Ascending aorta (tissue), 2 donors: ENCODE measurements at regions not wholly inside any gene's neighbourhood (a gene's known extent, or its start where the extent isn't known, plus 50 kb on each side); places are given as distances from the start of the nearest gene placed in this dataset.

Experiments
- DNase-seq, 2 donors: peaks; one replicate each; pipeline ENCODE4 v3.0.0-alpha.2; 2019; ENCODE audit warnings: low spot score in 2 of 2
- H3K27ac ChIP-seq, 2 donors: fragments of 200-600 bp; sonication (generic); one replicate each; pipeline ENCODE4 v1.5.1; 2016 to 2017; ENCODE audit warnings: mild to moderate bottlenecking in 1 of 2
- H3K27me3 ChIP-seq: fragments of 200-600 bp; sonication (generic); one replicate; pipeline ENCODE4 v1.5.1; 2017
- H3K36me3 ChIP-seq, 2 donors: fragments of 200-600 bp; sonication (generic); one replicate each; pipeline ENCODE4 v1.5.1; 2016
- H3K4me1 ChIP-seq, 2 donors: fragments of 200-600 bp; sonication (generic); one replicate each; pipeline ENCODE4 v1.5.1; 2016 to 2017; ENCODE audit warnings: mild to moderate bottlenecking in 1 of 2
- H3K4me3 ChIP-seq, 2 donors: fragments of 200-600 bp; sonication (generic); one replicate each; pipeline ENCODE4 v1.5.1; 2016 to 2017; ENCODE audit warnings: mild to moderate bottlenecking in 1 of 2
- H3K9me3 ChIP-seq, 2 donors: fragments of 200-600 bp; sonication (generic); one replicate each; pipeline ENCODE4 v1.5.1; 2016
- intact Hi-C: fragments of 100-400 bp; cut with DNase I; formaldehyde crosslinking; loops from one replicate; pipeline ENCODE4 v1.15.1; 2023
- TF ChIP-seq, protein P1 (sequence below), 3 experiments: fragments of 200-600 bp in 2 of 3; fragments of 450-650 bp in 1 of 3; sonication (generic) in 2 of 3; IDR thresholded peaks; one replicate each; pipeline ENCODE4 v1.5.1; 2016 to 2019; ENCODE audit warnings: antibody characterized with exemption in 3 of 3, mild to moderate bottlenecking in 1 of 3, moderate library complexity in 1 of 3

- no peak for DNase-seq
- H3K9me3 ChIP-seq = no peaks in the 10 kb centered on the region
- H3K27ac ChIP-seq = peak overlapping the region in 1 of 2 donors; percentile 35
- peaks cover 0 to 27% of the 10 kb centered on the region in 2 donors for H3K4me1 ChIP-seq
- intact Hi-C loops = no loop called here
- peaks cover 0 to 4% of the 10 kb centered on the region in 2 donors for H3K36me3 ChIP-seq
- TF ChIP-seq, protein P1, sequence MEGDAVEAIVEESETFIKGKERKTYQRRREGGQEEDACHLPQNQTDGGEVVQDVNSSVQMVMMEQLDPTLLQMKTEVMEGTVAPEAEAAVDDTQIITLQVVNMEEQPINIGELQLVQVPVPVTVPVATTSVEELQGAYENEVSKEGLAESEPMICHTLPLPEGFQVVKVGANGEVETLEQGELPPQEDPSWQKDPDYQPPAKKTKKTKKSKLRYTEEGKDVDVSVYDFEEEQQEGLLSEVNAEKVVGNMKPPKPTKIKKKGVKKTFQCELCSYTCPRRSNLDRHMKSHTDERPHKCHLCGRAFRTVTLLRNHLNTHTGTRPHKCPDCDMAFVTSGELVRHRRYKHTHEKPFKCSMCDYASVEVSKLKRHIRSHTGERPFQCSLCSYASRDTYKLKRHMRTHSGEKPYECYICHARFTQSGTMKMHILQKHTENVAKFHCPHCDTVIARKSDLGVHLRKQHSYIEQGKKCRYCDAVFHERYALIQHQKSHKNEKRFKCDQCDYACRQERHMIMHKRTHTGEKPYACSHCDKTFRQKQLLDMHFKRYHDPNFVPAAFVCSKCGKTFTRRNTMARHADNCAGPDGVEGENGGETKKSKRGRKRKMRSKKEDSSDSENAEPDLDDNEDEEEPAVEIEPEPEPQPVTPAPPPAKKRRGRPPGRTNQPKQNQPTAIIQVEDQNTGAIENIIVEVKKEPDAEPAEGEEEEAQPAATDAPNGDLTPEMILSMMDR (IDR thresholded peaks at IDR 0.05) = no peak
- H3K27me3 ChIP-seq = no peaks in the 10 kb centered on the region
- H3K4me3 ChIP-seq = no peak overlapping the region
These were observed 75.4 kb upstream of the SVIL start for GRCh38 chr10:29710128-29710527.

- intact Hi-C loops = no loop called here
- Histone ChIP-seq H3K4me3 (no peak overlapping the region), H3K36me3 (peaks cover 0 to 4% of the 10 kb centered on the region in 2 donors), H3K27me3 (no peaks in the 10 kb centered on the region), H3K27ac (peak overlapping the region; percentile 26 to 35), H3K9me3 (no peaks in the 10 kb centered on the region), H3K4me1 (peaks cover 0 to 21% of the 10 kb centered on the region in 2 donors)
- no peak for DNase-seq
- TF ChIP-seq, protein P1 (IDR thresholded peaks at IDR 0.05) = no peak
These were observed 74.8 kb upstream of the SVIL start for GRCh38 chr10:29709484-29710002.

DNA sequence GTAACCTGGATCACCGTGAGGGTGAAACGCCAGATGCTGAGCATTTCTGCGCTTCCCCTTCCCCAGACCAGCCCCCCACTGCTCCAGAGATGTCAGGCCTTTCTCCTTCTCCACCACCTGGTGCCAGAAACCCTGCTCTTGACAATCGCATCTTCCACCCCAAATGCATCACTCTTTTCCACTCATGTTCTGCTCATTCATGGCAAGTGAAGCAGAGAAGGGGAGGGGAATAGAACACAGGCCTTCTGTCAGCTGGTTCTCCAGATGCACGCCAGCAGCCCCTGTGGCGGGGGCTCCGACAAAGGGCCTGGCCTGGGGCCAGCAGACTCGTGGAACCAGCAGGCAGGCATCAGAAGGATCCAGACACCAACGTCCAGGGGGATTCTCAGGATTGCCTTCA is 68.5 kb upstream of the SVIL start:
- Histone ChIP-seq H3K36me3 (no peaks in the 10 kb centered on the region), H3K4me1 (peaks cover 4 to 30% of the 10 kb centered on the region in 2 donors), H3K9me3 (no peaks in the 10 kb centered on the region), H3K27ac (peak overlapping the region; percentile 66 to 69), H3K4me3 (no peak overlapping the region), H3K27me3 (no peaks in the 10 kb centered on the region)
- intact Hi-C loops = no loop called here
- no peak for DNase-seq
- TF ChIP-seq, protein P1 (IDR thresholded peaks at IDR 0.05) = no peak

DNA sequence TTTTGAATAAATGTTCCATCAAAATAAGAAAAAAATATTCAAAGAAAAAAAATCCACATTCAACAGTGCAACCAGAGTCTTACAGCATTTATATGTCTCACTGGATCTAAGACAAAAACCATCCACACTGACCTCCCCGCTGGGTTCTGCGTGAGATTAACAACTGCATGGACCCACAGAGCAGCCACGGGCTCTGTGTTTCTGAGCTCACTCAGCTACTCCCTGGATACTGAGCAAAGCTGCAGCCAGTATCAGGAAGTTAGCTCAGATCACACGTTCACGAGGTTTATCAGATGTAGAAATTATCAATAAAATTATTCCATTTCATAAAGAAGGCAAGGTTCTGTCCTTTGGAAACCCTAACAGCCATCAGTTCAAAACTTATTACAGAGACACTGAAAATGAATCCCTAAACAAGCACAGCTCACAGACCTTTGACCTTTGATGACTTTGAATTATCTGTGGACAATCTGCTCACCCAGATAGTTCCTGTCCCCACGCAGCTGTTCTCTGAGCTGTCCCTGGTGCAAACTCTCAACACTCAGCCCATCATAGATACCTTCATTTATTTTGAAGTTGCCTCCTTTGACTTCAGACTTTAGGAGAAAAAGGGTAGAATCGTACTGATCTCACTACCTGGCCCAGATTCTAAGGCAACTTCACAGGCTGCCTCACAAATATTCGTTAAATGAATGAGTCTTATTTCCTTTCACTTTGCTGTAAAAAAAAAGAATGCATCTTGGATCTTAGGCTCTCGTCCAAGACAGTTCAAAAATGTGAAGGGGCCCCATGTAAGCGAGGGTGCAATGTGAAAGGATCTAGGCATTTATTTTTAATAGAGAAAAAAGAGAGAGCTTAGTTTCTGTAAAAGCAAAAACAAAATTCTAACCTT is 67.7 kb upstream of the SVIL start:
- no peaks in the 10 kb centered on the region for H3K27me3 ChIP-seq
- peak overlapping the region; percentile 66 to 69 for H3K27ac ChIP-seq
- intact Hi-C loops = no loop called here
- H3K4me3 ChIP-seq = peak overlapping the region in 1 of 2 donors; percentile 19
- no peak for DNase-seq
- TF ChIP-seq, protein P1 (IDR thresholded peaks at IDR 0.05) = no peak
- H3K9me3 ChIP-seq = no peaks in the 10 kb centered on the region
- H3K4me1 ChIP-seq = peaks cover 4 to 30% of the 10 kb centered on the region in 2 donors
- no peaks in the 10 kb centered on the region for H3K36me3 ChIP-seq

- no peak for DNase-seq
- Histone ChIP-seq H3K4me1 (peaks cover 4 to 30% of the 10 kb centered on the region in 2 donors), H3K4me3 (no peak overlapping the region), H3K27ac (no peak overlapping the region), H3K27me3 (no peaks in the 10 kb centered on the region), H3K36me3 (no peaks in the 10 kb centered on the region), H3K9me3 (no peaks in the 10 kb centered on the region)
- TF ChIP-seq, protein P1 (IDR thresholded peaks at IDR 0.05) = no peak
- intact Hi-C loops = no loop called here
These were observed 66.5 kb upstream of the SVIL start for GRCh38 chr10:29701306-29701705.
